GM23338 (cell line): ENCODE measurements at regions not wholly inside any gene's neighbourhood (a gene's known extent, or its start where the extent isn't known, plus 50 kb on each side); places are given as distances from the start of the nearest gene placed in this dataset.

Experiments
- ATAC-seq: fragments of 200-7000 bp; cut with Tn5 transposase; 3 replicates; pipeline ENCODE4 v1.9.1; 2020
- DNase-seq: peaks from one replicate; pipeline ENCODE4 v3.0.0-alpha.2; 2015; ENCODE audit warnings: low spot score
- H2AFZ ChIP-seq: fragments of 200-600 bp; sonication (generic); 2 replicates; pipeline ENCODE4 v1.8.0; 2016; ENCODE audit warnings: antibody characterized with exemption, mild to moderate bottlenecking, moderate library complexity
- H3F3A ChIP-seq: fragments of 200-600 bp; sonication (generic); replicated peaks from 2 replicates; pipeline ENCODE4 v1.8.0; 2017; ENCODE audit warnings: antibody characterized with exemption, mixed run types, low read depth
- H3K27ac ChIP-seq: fragments of 200-600 bp; sonication (generic); 2 replicates; pipeline ENCODE4 v1.6.1; 2016; ENCODE audit warnings: low read depth
- H3K27me3 ChIP-seq: fragments of 200-600 bp; sonication (generic); 2 replicates; pipeline ENCODE4 v1.8.0; 2016; ENCODE audit warnings: mild to moderate bottlenecking, mixed run types, moderate library complexity; ENCODE audit not compliant: insufficient read depth
- H3K36me3 ChIP-seq: fragments of 200-600 bp; sonication (generic); 2 replicates; pipeline ENCODE4 v1.8.0; 2016; ENCODE audit warnings: mild to moderate bottlenecking; ENCODE audit not compliant: insufficient read depth
- H3K4me1 ChIP-seq: fragments of 200-600 bp; sonication (generic); 2 replicates; pipeline ENCODE4 v1.8.0; 2016; ENCODE audit warnings: mild to moderate bottlenecking, moderate library complexity; ENCODE audit not compliant: insufficient read depth
- H3K4me2 ChIP-seq: fragments of 200-600 bp; sonication (generic); 2 replicates; pipeline ENCODE4 v1.7.1; 2017; ENCODE audit warnings: mixed run types
- H3K4me3 ChIP-seq: fragments of 200-600 bp; sonication (generic); 2 replicates; pipeline ENCODE4 v1.6.1; 2016; ENCODE audit warnings: mixed run types
- H3K79me2 ChIP-seq: fragments of 200-600 bp; sonication (generic); replicated peaks from 2 replicates; pipeline ENCODE4 v1.8.0; 2017; ENCODE audit warnings: mild to moderate bottlenecking; ENCODE audit not compliant: insufficient read depth
- H3K9me2 ChIP-seq: fragments of 200-600 bp; sonication (generic); 2 replicates; pipeline ENCODE4 v1.8.0; 2017; ENCODE audit not compliant: insufficient read depth
- H4K20me1 ChIP-seq: fragments of 200-600 bp; sonication (generic); replicated peaks from 2 replicates; pipeline ENCODE4 v1.8.0; 2017; ENCODE audit warnings: mild to moderate bottlenecking; ENCODE audit not compliant: insufficient read depth
- H3K27ac Mint-ChIP-seq: 2 replicates; pipeline ENCODE4 v1.8.0; 2020; ENCODE audit warnings: inconsistent platforms, mild to moderate bottlenecking, moderate library complexity, mixed read lengths
- H3K27me3 Mint-ChIP-seq: 3 replicates; pipeline ENCODE4 v1.8.0; 2022; ENCODE audit warnings: low read depth, mild to moderate bottlenecking, moderate library complexity, mixed read lengths, inconsistent platforms; ENCODE audit not compliant: insufficient read depth, poor library complexity
- H3K36me3 Mint-ChIP-seq: 3 replicates; pipeline ENCODE4 v1.8.0; 2021; ENCODE audit warnings: low read depth, mild to moderate bottlenecking, inconsistent platforms, moderate library complexity, mixed read lengths
- H3K4me1 Mint-ChIP-seq: 3 replicates; pipeline ENCODE4 v1.8.0; 2020; ENCODE audit warnings: mild to moderate bottlenecking, inconsistent platforms, mixed read lengths
- H3K4me3 Mint-ChIP-seq: 3 replicates; pipeline ENCODE4 v1.8.0; 2021; ENCODE audit warnings: moderate library complexity, mild to moderate bottlenecking, inconsistent platforms, mixed read lengths
- H3K9me3 Mint-ChIP-seq: 3 replicates; pipeline ENCODE4 v1.8.0; 2020; ENCODE audit warnings: moderate library complexity, mild to moderate bottlenecking, inconsistent platforms, mixed read lengths
- CREB1 ChIP-seq: fragments of 250-450 bp; sonication (Bioruptor Pico); IDR thresholded peaks from 2 replicates; pipeline ENCODE4 v1.5.0; 2020; ENCODE audit warnings: low read depth, mild to moderate bottlenecking, moderate library complexity
- EZH2 ChIP-seq: fragments of 200-600 bp; sonication (generic); IDR thresholded peaks from one replicate; pipeline ENCODE4 v1.8.0; 2017; ENCODE audit warnings: antibody characterized with exemption, mild to moderate bottlenecking, low read depth; ENCODE audit not compliant: unreplicated experiment
- POLR2AphosphoS5 ChIP-seq: IDR thresholded peaks from 2 replicates; pipeline ENCODE4 v1.6.1; 2016; ENCODE audit warnings: antibody characterized with exemption, low read depth
- STAT1 ChIP-seq: IDR thresholded peaks from one replicate; pipeline ENCODE4 v1.6.1; 2016; ENCODE audit warnings: antibody characterized with exemption; ENCODE audit not compliant: unreplicated experiment
- TF ChIP-seq, protein P1 (sequence below): IDR thresholded peaks from one replicate; pipeline ENCODE4 v1.6.1; 2018; ENCODE audit warnings: antibody characterized with exemption; ENCODE audit not compliant: unreplicated experiment
- TF ChIP-seq, protein P2 (sequence below): fragments of 250-450 bp; sonication (Bioruptor Pico); IDR thresholded peaks from 2 replicates; pipeline ENCODE4 v1.5.0; 2020; ENCODE audit warnings: mild to moderate bottlenecking, moderate library complexity
- TF ChIP-seq, protein P3 (sequence below): IDR thresholded peaks from 2 replicates; pipeline ENCODE4 v1.6.1; 2016; ENCODE audit warnings: antibody characterized with exemption

DNA sequence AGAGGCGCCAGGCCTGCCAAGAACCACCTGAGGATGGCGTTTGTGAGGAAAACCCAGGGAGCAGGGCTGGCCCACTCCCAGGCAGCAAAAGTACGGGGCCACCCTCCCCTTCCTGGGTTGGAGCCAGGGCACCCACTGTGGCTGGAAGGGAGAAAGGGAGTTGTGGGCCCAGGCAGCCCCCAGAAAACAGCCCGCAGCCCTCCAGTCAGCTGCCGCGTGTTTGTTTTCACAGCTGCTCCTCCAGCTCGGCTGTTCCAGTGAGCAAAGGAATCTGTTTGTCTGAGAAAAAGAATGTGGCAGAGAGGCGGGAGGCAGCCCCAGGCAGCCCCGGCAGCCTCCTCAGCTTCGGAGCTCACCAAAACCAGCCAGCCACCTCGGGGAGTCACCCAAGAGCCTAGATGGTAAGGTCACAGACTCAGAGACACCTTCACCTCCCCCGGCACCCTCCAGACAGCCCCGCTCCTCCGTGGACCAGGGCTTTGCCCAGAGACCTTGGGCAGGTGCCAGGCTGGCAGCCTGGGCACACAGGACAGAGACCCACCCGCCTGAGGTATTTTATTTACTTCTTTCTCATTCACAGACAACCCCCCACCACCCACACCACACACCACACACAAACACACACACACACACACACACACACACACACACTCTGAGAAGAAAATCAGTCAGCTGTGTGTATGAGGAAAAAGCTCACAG, 338.1 kb downstream of the BCOR start (continued):
- TF ChIP-seq, protein P1, sequence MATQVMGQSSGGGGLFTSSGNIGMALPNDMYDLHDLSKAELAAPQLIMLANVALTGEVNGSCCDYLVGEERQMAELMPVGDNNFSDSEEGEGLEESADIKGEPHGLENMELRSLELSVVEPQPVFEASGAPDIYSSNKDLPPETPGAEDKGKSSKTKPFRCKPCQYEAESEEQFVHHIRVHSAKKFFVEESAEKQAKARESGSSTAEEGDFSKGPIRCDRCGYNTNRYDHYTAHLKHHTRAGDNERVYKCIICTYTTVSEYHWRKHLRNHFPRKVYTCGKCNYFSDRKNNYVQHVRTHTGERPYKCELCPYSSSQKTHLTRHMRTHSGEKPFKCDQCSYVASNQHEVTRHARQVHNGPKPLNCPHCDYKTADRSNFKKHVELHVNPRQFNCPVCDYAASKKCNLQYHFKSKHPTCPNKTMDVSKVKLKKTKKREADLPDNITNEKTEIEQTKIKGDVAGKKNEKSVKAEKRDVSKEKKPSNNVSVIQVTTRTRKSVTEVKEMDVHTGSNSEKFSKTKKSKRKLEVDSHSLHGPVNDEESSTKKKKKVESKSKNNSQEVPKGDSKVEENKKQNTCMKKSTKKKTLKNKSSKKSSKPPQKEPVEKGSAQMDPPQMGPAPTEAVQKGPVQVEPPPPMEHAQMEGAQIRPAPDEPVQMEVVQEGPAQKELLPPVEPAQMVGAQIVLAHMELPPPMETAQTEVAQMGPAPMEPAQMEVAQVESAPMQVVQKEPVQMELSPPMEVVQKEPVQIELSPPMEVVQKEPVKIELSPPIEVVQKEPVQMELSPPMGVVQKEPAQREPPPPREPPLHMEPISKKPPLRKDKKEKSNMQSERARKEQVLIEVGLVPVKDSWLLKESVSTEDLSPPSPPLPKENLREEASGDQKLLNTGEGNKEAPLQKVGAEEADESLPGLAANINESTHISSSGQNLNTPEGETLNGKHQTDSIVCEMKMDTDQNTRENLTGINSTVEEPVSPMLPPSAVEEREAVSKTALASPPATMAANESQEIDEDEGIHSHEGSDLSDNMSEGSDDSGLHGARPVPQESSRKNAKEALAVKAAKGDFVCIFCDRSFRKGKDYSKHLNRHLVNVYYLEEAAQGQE, result no peak
- TF ChIP-seq EZH2 (no peak), CREB1 (CRISPR knock-in tag) (no peak)
- TF ChIP-seq, protein P2, sequence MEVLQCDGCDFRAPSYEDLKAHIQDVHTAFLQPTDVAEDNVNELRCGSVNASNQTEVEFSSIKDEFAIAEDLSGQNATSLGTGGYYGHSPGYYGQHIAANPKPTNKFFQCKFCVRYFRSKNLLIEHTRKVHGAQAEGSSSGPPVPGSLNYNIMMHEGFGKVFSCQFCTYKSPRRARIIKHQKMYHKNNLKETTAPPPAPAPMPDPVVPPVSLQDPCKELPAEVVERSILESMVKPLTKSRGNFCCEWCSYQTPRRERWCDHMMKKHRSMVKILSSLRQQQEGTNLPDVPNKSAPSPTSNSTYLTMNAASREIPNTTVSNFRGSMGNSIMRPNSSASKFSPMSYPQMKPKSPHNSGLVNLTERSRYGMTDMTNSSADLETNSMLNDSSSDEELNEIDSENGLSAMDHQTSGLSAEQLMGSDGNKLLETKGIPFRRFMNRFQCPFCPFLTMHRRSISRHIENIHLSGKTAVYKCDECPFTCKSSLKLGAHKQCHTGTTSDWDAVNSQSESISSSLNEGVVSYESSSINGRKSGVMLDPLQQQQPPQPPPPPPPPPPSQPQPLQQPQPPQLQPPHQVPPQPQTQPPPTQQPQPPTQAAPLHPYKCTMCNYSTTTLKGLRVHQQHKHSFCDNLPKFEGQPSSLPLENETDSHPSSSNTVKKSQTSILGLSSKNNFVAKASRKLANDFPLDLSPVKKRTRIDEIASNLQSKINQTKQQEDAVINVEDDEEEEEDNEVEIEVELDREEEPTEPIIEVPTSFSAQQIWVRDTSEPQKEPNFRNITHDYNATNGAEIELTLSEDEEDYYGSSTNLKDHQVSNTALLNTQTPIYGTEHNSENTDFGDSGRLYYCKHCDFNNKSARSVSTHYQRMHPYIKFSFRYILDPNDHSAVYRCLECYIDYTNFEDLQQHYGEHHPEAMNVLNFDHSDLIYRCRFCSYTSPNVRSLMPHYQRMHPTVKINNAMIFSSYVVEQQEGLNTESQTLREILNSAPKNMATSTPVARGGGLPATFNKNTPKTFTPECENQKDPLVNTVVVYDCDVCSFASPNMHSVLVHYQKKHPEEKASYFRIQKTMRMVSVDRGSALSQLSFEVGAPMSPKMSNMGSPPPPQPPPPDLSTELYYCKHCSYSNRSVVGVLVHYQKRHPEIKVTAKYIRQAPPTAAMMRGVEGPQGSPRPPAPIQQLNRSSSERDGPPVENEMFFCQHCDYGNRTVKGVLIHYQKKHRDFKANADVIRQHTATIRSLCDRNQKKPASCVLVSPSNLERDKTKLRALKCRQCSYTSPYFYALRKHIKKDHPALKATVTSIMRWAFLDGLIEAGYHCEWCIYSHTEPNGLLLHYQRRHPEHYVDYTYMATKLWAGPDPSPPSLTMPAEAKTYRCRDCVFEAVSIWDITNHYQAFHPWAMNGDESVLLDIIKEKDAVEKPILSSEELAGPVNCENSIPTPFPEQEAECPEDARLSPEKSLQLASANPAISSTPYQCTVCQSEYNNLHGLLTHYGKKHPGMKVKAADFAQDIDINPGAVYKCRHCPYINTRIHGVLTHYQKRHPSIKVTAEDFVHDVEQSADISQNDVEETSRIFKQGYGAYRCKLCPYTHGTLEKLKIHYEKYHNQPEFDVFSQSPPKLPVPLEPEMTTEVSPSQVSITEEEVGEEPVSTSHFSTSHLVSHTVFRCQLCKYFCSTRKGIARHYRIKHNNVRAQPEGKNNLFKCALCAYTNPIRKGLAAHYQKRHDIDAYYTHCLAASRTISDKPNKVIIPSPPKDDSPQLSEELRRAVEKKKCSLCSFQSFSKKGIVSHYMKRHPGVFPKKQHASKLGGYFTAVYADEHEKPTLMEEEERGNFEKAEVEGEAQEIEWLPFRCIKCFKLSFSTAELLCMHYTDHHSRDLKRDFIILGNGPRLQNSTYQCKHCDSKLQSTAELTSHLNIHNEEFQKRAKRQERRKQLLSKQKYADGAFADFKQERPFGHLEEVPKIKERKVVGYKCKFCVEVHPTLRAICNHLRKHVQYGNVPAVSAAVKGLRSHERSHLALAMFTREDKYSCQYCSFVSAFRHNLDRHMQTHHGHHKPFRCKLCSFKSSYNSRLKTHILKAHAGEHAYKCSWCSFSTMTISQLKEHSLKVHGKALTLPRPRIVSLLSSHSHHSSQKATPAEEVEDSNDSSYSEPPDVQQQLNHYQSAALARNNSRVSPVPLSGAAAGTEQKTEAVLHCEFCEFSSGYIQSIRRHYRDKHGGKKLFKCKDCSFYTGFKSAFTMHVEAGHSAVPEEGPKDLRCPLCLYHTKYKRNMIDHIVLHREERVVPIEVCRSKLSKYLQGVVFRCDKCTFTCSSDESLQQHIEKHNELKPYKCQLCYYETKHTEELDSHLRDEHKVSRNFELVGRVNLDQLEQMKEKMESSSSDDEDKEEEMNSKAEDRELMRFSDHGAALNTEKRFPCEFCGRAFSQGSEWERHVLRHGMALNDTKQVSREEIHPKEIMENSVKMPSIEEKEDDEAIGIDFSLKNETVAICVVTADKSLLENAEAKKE (CRISPR knock-in tag), result no peak

DNA sequence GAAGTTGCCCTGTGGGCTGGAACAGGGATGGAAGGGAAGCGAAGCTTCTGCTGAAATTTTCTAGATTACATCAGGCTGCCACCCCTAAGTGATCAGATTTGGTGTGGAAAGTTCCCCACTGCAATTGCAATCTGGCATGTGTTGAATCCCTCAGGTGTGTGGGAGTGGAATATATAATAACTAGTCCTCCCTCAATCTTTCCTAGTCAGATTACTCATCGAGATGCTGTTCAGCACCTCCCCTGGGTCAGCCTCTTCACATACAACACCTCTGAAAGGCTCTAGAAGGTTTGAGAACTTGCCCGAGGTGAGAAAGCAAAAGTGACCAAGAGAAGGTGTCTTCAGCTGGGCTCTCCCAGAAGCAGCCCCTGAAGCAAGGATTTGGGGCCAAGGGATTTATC, 336.8 kb downstream of the BCOR start:
- Mint-ChIP-seq H3K4me1 (peaks cover 23% of the 10 kb centered on the region), H3K27ac (no peak overlapping the region)
- TF ChIP-seq, protein P1, result no peak
- TF ChIP-seq, protein P3, sequence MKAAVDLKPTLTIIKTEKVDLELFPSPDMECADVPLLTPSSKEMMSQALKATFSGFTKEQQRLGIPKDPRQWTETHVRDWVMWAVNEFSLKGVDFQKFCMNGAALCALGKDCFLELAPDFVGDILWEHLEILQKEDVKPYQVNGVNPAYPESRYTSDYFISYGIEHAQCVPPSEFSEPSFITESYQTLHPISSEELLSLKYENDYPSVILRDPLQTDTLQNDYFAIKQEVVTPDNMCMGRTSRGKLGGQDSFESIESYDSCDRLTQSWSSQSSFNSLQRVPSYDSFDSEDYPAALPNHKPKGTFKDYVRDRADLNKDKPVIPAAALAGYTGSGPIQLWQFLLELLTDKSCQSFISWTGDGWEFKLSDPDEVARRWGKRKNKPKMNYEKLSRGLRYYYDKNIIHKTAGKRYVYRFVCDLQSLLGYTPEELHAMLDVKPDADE, result no peak
- TF ChIP-seq POLR2AphosphoS5 (no peak), STAT1 (no peak)

More for the DNA sequence above, 336.8 kb downstream of the BCOR start:
- H3K27me3 Mint-ChIP-seq, result peaks cover 3% of the 10 kb centered on the region
- no peak overlapping the region for H3K4me3 Mint-ChIP-seq
- H3K27ac ChIP-seq, result no peak overlapping the region
- no peak overlapping the region for H2AFZ ChIP-seq
- peaks cover 4% of the 10 kb centered on the region; the same call in 1 of the 2 replicates for H3K4me1 ChIP-seq
- H4K20me1 ChIP-seq, result no peaks in the 10 kb centered on the region
- H3K79me2 ChIP-seq, result no peaks in the 10 kb centered on the region
- ATAC-seq (no peak), DNase-seq (no peak)
- no peak overlapping the region for H3K4me3 ChIP-seq
- no peaks in the 10 kb centered on the region for H3F3A ChIP-seq
- no peaks in the 10 kb centered on the region for H3K36me3 Mint-ChIP-seq
- no peaks in the 10 kb centered on the region for H3K36me3 ChIP-seq
- no peaks in the 10 kb centered on the region for H3K9me3 Mint-ChIP-seq
- no peaks in the 10 kb centered on the region for H3K9me2 ChIP-seq
- no peak overlapping the region for H3K4me2 ChIP-seq
- H3K27me3 ChIP-seq, result no peaks in the 10 kb centered on the region
